HG03520 (cell line): ENCODE measurements at regions not wholly inside any gene's neighbourhood (a gene's known extent, or its start where the extent isn't known, plus 50 kb on each side); places are given as distances from the start of the nearest gene placed in this dataset.

Source experiments
- ATAC-seq: cut with Tn5 transposase; IDR thresholded peaks from one replicate; pipeline ENCODE4 v1.9.1; 2021; ENCODE audit warnings: mild to moderate bottlenecking, moderate library complexity; ENCODE audit not compliant: unreplicated experiment

GRCh38 chr11:62030071-62030684, 62.7 kb upstream of the FTH1 start:
- ATAC-seq: no peak

- ATAC-seq: no peak
Measured at GRCh38 chr11:62026739-62027370, 59.4 kb upstream of the FTH1 start.

GRCh38 chr11:62025487-62026105, 58.2 kb upstream of the FTH1 start:
- peak; percentile 65 for ATAC-seq

GRCh38 chr11:62024936-62025486, 57.6 kb upstream of the FTH1 start:
- ATAC-seq: no peak

- no peak for ATAC-seq
Measured at GRCh38 chr11:62022211-62022610, 54.8 kb upstream of the FTH1 start.

GRCh38 chr11:62020661-62021060, 53.2 kb upstream of the FTH1 start:
- ATAC-seq: no peak

GRCh38 chr11:62018981-62019664, 51.7 kb upstream of the FTH1 start:
- ATAC-seq: no peak

GRCh38 chr11:62017878-62018655, 50.6 kb upstream of the FTH1 start:
- ATAC-seq: no peak
